ENCODE measurements at regions not wholly inside any gene's neighbourhood (a gene's known extent, or its start where the extent isn't known, plus 50 kb on each side); places are given as distances from the start of the nearest gene placed in this dataset.

- Histone ChIP-seq H3K4me3 (replicated peaks; ENCODE audit: low read depth, low read length) (no peak overlapping the region), H3K36me3 (ENCODE audit: control insufficient read depth, insufficient read depth, low read length) (no peaks in the 10 kb centered on the region), H3K27me3 (replicated peaks; ENCODE audit: control insufficient read depth, insufficient read depth, low read length) (no peaks in the 10 kb centered on the region; the same call in none of the 2 replicates)
- DNase-seq (ENCODE audit: extremely low read depth, insufficient read length) = no peak
- TF ChIP-seq CTCF (IDR thresholded peaks at IDR 0.05; ENCODE audit: insufficient read depth, low read length, poor library complexity, severe bottlenecking) = no peak
Measured at GRCh38 chr6:40909811-40910210, 129.2 kb downstream of the UNC5CL start.

GRCh38 chr6:40907198-40907701, 131.8 kb downstream of the UNC5CL start:
- no peak for DNase-seq (ENCODE audit: extremely low read depth, insufficient read length)
- Histone ChIP-seq H3K4me3 (replicated peaks; ENCODE audit: low read depth, low read length) (no peak overlapping the region), H3K27me3 (replicated peaks; ENCODE audit: control insufficient read depth, insufficient read depth, low read length) (no peaks in the 10 kb centered on the region; the same call in none of the 2 replicates), H3K36me3 (ENCODE audit: control insufficient read depth, insufficient read depth, low read length) (no peaks in the 10 kb centered on the region)
- no peak for TF ChIP-seq CTCF (IDR thresholded peaks at IDR 0.05; ENCODE audit: insufficient read depth, low read length, poor library complexity, severe bottlenecking)

GRCh38 chr6:40906759-40907158, 132.3 kb downstream of the UNC5CL start:
- H3K4me3 ChIP-seq (replicated peaks; ENCODE audit: low read depth, low read length) = no peak overlapping the region
- no peak for TF ChIP-seq CTCF (IDR thresholded peaks at IDR 0.05; ENCODE audit: insufficient read depth, low read length, poor library complexity, severe bottlenecking)
- H3K27me3 ChIP-seq (replicated peaks; ENCODE audit: control insufficient read depth, insufficient read depth, low read length) = no peaks in the 10 kb centered on the region; the same call in none of the 2 replicates
- H3K36me3 ChIP-seq (ENCODE audit: control insufficient read depth, insufficient read depth, low read length) = no peaks in the 10 kb centered on the region
- DNase-seq (ENCODE audit: extremely low read depth, insufficient read length) = no peak

- H3K36me3 ChIP-seq (ENCODE audit: control insufficient read depth, insufficient read depth, low read length) = no peaks in the 10 kb centered on the region
- no peak overlapping the region for H3K4me3 ChIP-seq (replicated peaks; ENCODE audit: low read depth, low read length)
- no peaks in the 10 kb centered on the region; the same call in none of the 2 replicates for H3K27me3 ChIP-seq (replicated peaks; ENCODE audit: control insufficient read depth, insufficient read depth, low read length)
- DNase-seq (ENCODE audit: extremely low read depth, insufficient read length) = no peak
- no peak for TF ChIP-seq CTCF (IDR thresholded peaks at IDR 0.05; ENCODE audit: insufficient read depth, low read length, poor library complexity, severe bottlenecking)
Measured at GRCh38 chr6:40904583-40905194, 134.3 kb downstream of the UNC5CL start.

- no peak for TF ChIP-seq CTCF (IDR thresholded peaks at IDR 0.05; ENCODE audit: insufficient read depth, low read length, poor library complexity, severe bottlenecking)
- Histone ChIP-seq H3K4me3 (replicated peaks; ENCODE audit: low read depth, low read length) (no peak overlapping the region), H3K27me3 (replicated peaks; ENCODE audit: control insufficient read depth, insufficient read depth, low read length) (no peaks in the 10 kb centered on the region; the same call in 1 of the 2 replicates), H3K36me3 (ENCODE audit: control insufficient read depth, insufficient read depth, low read length) (no peaks in the 10 kb centered on the region)
- DNase-seq (ENCODE audit: extremely low read depth, insufficient read length) = no peak
Measured at GRCh38 chr6:40903456-40903855, 135.6 kb downstream of the UNC5CL start.

All from GM06990 (cell line).